ENCODE measurements at regions not wholly inside any gene's neighbourhood (a gene's known extent, or its start where the extent isn't known, plus 50 kb on each side); places are given as distances from the start of the nearest gene placed in this dataset.

- TF ChIP-seq, protein P1, sequence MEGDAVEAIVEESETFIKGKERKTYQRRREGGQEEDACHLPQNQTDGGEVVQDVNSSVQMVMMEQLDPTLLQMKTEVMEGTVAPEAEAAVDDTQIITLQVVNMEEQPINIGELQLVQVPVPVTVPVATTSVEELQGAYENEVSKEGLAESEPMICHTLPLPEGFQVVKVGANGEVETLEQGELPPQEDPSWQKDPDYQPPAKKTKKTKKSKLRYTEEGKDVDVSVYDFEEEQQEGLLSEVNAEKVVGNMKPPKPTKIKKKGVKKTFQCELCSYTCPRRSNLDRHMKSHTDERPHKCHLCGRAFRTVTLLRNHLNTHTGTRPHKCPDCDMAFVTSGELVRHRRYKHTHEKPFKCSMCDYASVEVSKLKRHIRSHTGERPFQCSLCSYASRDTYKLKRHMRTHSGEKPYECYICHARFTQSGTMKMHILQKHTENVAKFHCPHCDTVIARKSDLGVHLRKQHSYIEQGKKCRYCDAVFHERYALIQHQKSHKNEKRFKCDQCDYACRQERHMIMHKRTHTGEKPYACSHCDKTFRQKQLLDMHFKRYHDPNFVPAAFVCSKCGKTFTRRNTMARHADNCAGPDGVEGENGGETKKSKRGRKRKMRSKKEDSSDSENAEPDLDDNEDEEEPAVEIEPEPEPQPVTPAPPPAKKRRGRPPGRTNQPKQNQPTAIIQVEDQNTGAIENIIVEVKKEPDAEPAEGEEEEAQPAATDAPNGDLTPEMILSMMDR (IDR thresholded peaks at IDR 0.05): no peak
- no peak for TF ChIP-seq POLR2A (IDR thresholded peaks at IDR 0.05)
Observed at GRCh38 chr2:185674232-185674631, 64.4 kb upstream of the FSIP2 start.

Measured in uterus (tissue), 2 donors.